Activated CD8-positive, alpha-beta memory T cell treated with anti-CD3 and anti-CD28 coated beads for 48 hours (primary cell): ENCODE measurements at regions not wholly inside any gene's neighbourhood (a gene's known extent, or its start where the extent isn't known, plus 50 kb on each side); places are given as distances from the start of the nearest gene placed in this dataset.

Experiments
- DNase-seq, 3 experiments: peaks; one replicate each; pipeline ENCODE4 v3.0.0-alpha.2; 2020; ENCODE audit warnings: low read depth in 2 of 3, low spot score in 2 of 3

GRCh38 chr14:65222440-65222858 is 120.1 kb upstream of the MAX start:
- no peak for DNase-seq

GRCh38 chr14:65223636-65224035 is 121.3 kb upstream of the MAX start:
- no peak for DNase-seq

- DNase-seq: no peak
Measured at GRCh38 chr14:65224799-65225198, 122.5 kb upstream of the MAX start.

- DNase-seq: no peak
Measured at GRCh38 chr14:65225299-65226159, 123.2 kb upstream of the MAX start.

GRCh38 chr14:65226824-65227604 is 124.7 kb upstream of the MAX start:
- DNase-seq: no peak

- no peak for DNase-seq
Measured at GRCh38 chr14:65228436-65228835, 126.1 kb upstream of the MAX start.

GRCh38 chr14:65228956-65229747 is 126.8 kb upstream of the MAX start:
- no peak for DNase-seq

- no peak for DNase-seq
Measured at GRCh38 chr14:65229748-65230728, 127.7 kb upstream of the MAX start.

GRCh38 chr14:65231286-65231980 is 129.1 kb upstream of the MAX start:
- no peak for DNase-seq

- no peak for DNase-seq
Measured at GRCh38 chr14:65234752-65235361, 132.5 kb upstream of the MAX start.

- no peak for DNase-seq
Measured at GRCh38 chr14:65237023-65237814, 134.9 kb upstream of the MAX start.

GRCh38 chr14:65237941-65238340 is 135.6 kb upstream of the MAX start:
- DNase-seq: no peak

GRCh38 chr14:65238456-65238855 is 136.1 kb upstream of the MAX start:
- no peak for DNase-seq

- no peak for DNase-seq
Measured at GRCh38 chr14:65239143-65239937, 137.0 kb upstream of the MAX start.

- DNase-seq: no peak
Measured at GRCh38 chr14:65239938-65240296, 137.6 kb upstream of the MAX start.

- DNase-seq: no peak
Measured at GRCh38 chr14:65241125-65241752, 138.9 kb upstream of the MAX start.

GRCh38 chr14:65242732-65243134 is 140.4 kb upstream of the MAX start:
- no peak for DNase-seq
